RWPE2 (cell line): ENCODE measurements at regions not wholly inside any gene's neighbourhood (a gene's known extent, or its start where the extent isn't known, plus 50 kb on each side); places are given as distances from the start of the nearest gene placed in this dataset.

ENCODE experiments used
- ATAC-seq: fragments of 200-7000 bp; cut with Tn5 transposase; 3 replicates; pipeline ENCODE4 v1.9.1; 2021; ENCODE audit warnings: low read depth
- DNase-seq: peaks from one replicate; pipeline ENCODE4 v3.0.0-alpha.2; 2020; ENCODE audit warnings: low spot score
- H3K27ac ChIP-seq: fragments of 450-650 bp; 2 replicates; pipeline ENCODE4 v1.5.1; 2017; ENCODE audit warnings: mild to moderate bottlenecking; ENCODE audit not compliant: poor library complexity, severe bottlenecking
- H3K27me3 ChIP-seq: fragments of 250-450 bp; sonication (Bioruptor Pico); 2 replicates; pipeline ENCODE4 v1.5.1; 2021; ENCODE audit warnings: mild to moderate bottlenecking, moderate library complexity; ENCODE audit not compliant: insufficient read depth, poor library complexity, severe bottlenecking
- H3K36me3 ChIP-seq: fragments of 250-450 bp; sonication (Bioruptor Pico); 2 replicates; pipeline ENCODE4 v1.5.1; 2020; ENCODE audit warnings: low read depth, mild to moderate bottlenecking, moderate library complexity
- H3K4me1 ChIP-seq: fragments of 250-450 bp; sonication (Bioruptor Pico); 2 replicates; pipeline ENCODE4 v1.5.1; 2021; ENCODE audit warnings: mild to moderate bottlenecking, moderate library complexity; ENCODE audit not compliant: insufficient read depth, poor library complexity, severe bottlenecking
- H3K4me3 ChIP-seq: fragments of 250-450 bp; sonication (Bioruptor Pico); 2 replicates; pipeline ENCODE4 v1.5.1; 2021; ENCODE audit warnings: mild to moderate bottlenecking, moderate library complexity; ENCODE audit not compliant: severe bottlenecking
- H3K9me3 ChIP-seq: fragments of 250-450 bp; sonication (Bioruptor Pico); 2 replicates; pipeline ENCODE4 v1.5.1; 2021; ENCODE audit warnings: mild to moderate bottlenecking, moderate library complexity; ENCODE audit not compliant: severe bottlenecking
- TF ChIP-seq, protein P1 (sequence below): fragments of 450-650 bp; IDR thresholded peaks from one replicate; pipeline ENCODE4 v1.5.1; 2017; ENCODE audit warnings: mild to moderate bottlenecking, moderate library complexity; ENCODE audit not compliant: poor library complexity, severe bottlenecking

DNA sequence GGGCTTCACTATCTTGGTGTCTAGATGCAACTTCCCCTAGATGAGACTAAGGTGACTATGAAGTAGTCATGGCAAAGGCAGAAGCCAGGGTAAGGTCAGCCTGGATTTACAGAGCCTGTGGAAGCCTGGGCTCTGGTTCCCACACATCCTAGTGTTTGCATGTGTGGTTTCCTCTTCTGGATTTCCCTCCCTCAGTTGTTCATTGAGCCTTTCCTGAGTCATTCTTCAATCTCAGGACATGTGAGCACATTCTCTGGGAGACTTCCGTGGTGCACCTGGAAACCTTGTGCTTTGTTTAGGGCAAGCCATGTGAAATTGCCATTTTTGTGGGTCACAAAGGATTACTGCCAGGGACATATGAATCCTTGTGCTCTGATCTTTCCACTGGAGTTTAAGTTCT lies 236.6 kb downstream of the C12orf75 start:
- TF ChIP-seq, protein P1, sequence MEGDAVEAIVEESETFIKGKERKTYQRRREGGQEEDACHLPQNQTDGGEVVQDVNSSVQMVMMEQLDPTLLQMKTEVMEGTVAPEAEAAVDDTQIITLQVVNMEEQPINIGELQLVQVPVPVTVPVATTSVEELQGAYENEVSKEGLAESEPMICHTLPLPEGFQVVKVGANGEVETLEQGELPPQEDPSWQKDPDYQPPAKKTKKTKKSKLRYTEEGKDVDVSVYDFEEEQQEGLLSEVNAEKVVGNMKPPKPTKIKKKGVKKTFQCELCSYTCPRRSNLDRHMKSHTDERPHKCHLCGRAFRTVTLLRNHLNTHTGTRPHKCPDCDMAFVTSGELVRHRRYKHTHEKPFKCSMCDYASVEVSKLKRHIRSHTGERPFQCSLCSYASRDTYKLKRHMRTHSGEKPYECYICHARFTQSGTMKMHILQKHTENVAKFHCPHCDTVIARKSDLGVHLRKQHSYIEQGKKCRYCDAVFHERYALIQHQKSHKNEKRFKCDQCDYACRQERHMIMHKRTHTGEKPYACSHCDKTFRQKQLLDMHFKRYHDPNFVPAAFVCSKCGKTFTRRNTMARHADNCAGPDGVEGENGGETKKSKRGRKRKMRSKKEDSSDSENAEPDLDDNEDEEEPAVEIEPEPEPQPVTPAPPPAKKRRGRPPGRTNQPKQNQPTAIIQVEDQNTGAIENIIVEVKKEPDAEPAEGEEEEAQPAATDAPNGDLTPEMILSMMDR: no peak
- H3K4me3 ChIP-seq: no peak overlapping the region
- H3K9me3 ChIP-seq: no peaks in the 10 kb centered on the region
- peaks cover 10% of the 10 kb centered on the region for H3K4me1 ChIP-seq
- DNase-seq: no peak
- no peak overlapping the region for H3K27ac ChIP-seq
- no peaks in the 10 kb centered on the region for H3K27me3 ChIP-seq
- ATAC-seq: no peak
- H3K36me3 ChIP-seq: no peaks in the 10 kb centered on the region

DNA sequence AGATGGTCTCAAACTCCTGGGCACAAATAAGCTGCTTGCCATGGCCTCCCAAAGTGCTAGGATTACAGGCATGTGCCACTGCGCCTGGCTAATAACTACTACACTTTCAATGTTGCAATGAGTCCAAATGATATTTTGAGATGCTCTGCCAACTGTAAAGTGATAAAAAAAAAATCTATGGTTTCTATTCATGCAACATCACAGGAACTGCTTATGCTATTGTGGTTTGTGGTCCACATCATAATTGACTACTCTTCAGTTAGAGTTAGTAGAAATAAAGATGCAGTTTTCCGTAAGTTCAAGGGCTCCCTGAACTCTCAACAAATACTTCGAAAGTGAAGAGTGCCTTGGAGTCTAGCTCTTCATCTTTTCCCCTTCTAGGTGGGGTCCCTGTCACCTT lies 239.4 kb downstream of the C12orf75 start:
- H3K36me3 ChIP-seq: no peaks in the 10 kb centered on the region
- no peak for DNase-seq
- no peak overlapping the region for H3K27ac ChIP-seq
- no peaks in the 10 kb centered on the region for H3K4me1 ChIP-seq
- ATAC-seq: no peak
- no peaks in the 10 kb centered on the region for H3K27me3 ChIP-seq
- H3K9me3 ChIP-seq: no peaks in the 10 kb centered on the region
- H3K4me3 ChIP-seq: no peak overlapping the region
- TF ChIP-seq, protein P1: no peak

DNA sequence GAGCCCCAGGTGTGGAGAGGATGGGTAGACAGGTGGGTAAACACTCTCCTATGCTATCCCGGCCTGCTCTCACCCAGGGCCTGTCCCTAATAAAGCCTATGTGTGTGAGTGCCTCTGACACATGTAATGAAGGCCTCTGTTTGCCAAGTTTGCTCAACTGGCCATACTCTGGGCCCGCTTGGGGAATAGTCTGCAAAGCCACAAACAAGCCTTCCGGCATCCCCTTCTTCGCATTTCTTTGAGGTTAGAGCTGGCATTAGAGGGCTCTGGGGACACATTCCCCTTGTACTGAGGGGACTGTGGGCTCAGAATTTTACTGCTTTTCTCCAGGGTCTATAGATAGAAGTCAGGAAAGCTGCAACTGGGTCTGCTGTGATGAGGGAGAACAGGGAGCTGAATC lies 240.5 kb downstream of the C12orf75 start:
- H3K27ac ChIP-seq: no peak overlapping the region

DNA sequence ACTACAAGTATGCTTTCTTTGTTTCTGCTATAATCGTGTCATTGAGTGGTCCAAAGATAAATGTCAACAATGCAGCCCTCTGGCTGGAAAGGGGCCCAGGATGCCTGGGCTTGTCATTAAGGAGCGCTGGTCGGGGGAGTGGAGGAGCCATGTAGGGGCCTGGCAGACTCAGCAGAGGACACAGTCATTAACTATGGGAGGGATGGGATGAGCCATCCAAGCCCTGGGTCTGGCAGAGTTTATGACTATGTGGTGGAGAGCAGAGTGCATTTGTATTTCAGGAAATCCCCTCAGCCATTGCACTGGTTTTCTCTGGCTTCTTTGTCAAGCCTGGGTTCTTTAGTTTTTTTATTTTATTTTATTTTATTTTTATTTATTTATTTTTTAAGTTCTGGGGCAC lies 243.1 kb downstream of the C12orf75 start:
- DNase-seq (no peak), ATAC-seq (no peak)
- no peaks in the 10 kb centered on the region for H3K36me3 ChIP-seq
- H3K4me3 ChIP-seq: no peak overlapping the region
- H3K27ac ChIP-seq: no peak overlapping the region
- H3K9me3 ChIP-seq: no peaks in the 10 kb centered on the region
- no peaks in the 10 kb centered on the region for H3K27me3 ChIP-seq
- no peaks in the 10 kb centered on the region for H3K4me1 ChIP-seq
- TF ChIP-seq, protein P1: no peak

More for the DNA sequence above, 240.5 kb downstream of the C12orf75 start:
- H3K36me3 ChIP-seq: no peaks in the 10 kb centered on the region
- ATAC-seq (no peak), DNase-seq (no peak)
- TF ChIP-seq, protein P1: no peak
- H3K4me1 ChIP-seq: no peaks in the 10 kb centered on the region
- H3K27me3 ChIP-seq: no peaks in the 10 kb centered on the region
- no peak overlapping the region for H3K4me3 ChIP-seq
- no peaks in the 10 kb centered on the region for H3K9me3 ChIP-seq

DNA sequence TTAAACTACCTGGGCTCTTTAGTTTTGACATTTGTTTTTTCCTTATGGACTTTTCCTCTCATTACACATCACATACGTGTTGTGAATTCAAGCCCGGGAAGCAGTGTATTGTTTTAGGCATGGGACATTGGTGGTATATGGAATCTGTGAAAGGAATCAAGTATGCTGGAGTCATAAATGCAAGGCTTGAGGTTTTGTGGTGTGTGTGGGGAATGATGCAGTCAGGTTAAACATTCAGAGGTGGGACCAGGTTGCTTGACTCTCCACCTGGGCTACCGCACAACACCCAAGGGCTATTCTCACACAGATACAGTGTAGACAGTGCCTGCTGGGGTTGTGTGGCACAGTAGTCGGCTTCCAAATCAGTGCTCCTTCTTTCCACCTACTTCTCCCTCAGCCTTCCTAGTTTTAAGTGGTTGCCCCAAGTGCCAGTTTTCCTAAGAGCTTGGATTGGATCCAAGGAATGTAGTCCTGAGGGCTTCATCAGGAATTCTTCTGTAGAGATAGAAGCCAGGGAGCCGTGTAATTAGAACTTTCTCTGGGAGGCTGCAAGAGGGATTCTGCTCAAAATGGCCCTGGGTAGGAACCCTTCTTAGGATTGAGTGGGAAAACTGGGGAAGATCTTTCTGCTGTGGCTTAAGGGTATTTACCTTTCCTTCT lies 243.7 kb downstream of the C12orf75 start:
- TF ChIP-seq, protein P1: no peak
- H3K36me3 ChIP-seq: no peaks in the 10 kb centered on the region
- H3K9me3 ChIP-seq: no peaks in the 10 kb centered on the region
- H3K27me3 ChIP-seq: no peaks in the 10 kb centered on the region
- H3K4me3 ChIP-seq: no peak overlapping the region
- ATAC-seq (peak; percentile 31; the same call in 1 of the 3 replicates), DNase-seq (no peak)
- no peak overlapping the region for H3K27ac ChIP-seq
- H3K4me1 ChIP-seq: no peaks in the 10 kb centered on the region
